RWPE2 (cell line): ENCODE measurements at regions not wholly inside any gene's neighbourhood (a gene's known extent, or its start where the extent isn't known, plus 50 kb on each side); places are given as distances from the start of the nearest gene placed in this dataset.
"Not testable (repeated sequence)": the region's sequence is repeated elsewhere in the genome, so short reads cannot be mapped to it uniquely, and the experiment has no call there.

ENCODE experiments used
- ATAC-seq: fragments of 200-7000 bp; cut with Tn5 transposase; 3 replicates; pipeline ENCODE4 v1.9.1; 2021; ENCODE audit warnings: low read depth
- DNase-seq: peaks from one replicate; pipeline ENCODE4 v3.0.0-alpha.2; 2020; ENCODE audit warnings: low spot score
- H3K27ac ChIP-seq: fragments of 450-650 bp; 2 replicates; pipeline ENCODE4 v1.5.1; 2017; ENCODE audit warnings: mild to moderate bottlenecking; ENCODE audit not compliant: poor library complexity, severe bottlenecking
- H3K27me3 ChIP-seq: fragments of 250-450 bp; sonication (Bioruptor Pico); 2 replicates; pipeline ENCODE4 v1.5.1; 2021; ENCODE audit warnings: mild to moderate bottlenecking, moderate library complexity; ENCODE audit not compliant: insufficient read depth, poor library complexity, severe bottlenecking
- H3K36me3 ChIP-seq: fragments of 250-450 bp; sonication (Bioruptor Pico); 2 replicates; pipeline ENCODE4 v1.5.1; 2020; ENCODE audit warnings: low read depth, mild to moderate bottlenecking, moderate library complexity
- H3K4me1 ChIP-seq: fragments of 250-450 bp; sonication (Bioruptor Pico); 2 replicates; pipeline ENCODE4 v1.5.1; 2021; ENCODE audit warnings: mild to moderate bottlenecking, moderate library complexity; ENCODE audit not compliant: insufficient read depth, poor library complexity, severe bottlenecking
- H3K4me3 ChIP-seq: fragments of 250-450 bp; sonication (Bioruptor Pico); 2 replicates; pipeline ENCODE4 v1.5.1; 2021; ENCODE audit warnings: mild to moderate bottlenecking, moderate library complexity; ENCODE audit not compliant: severe bottlenecking
- H3K9me3 ChIP-seq: fragments of 250-450 bp; sonication (Bioruptor Pico); 2 replicates; pipeline ENCODE4 v1.5.1; 2021; ENCODE audit warnings: mild to moderate bottlenecking, moderate library complexity; ENCODE audit not compliant: severe bottlenecking
- CTCF ChIP-seq: fragments of 450-650 bp; IDR thresholded peaks from one replicate; pipeline ENCODE4 v1.5.1; 2017; ENCODE audit warnings: mild to moderate bottlenecking, moderate library complexity; ENCODE audit not compliant: poor library complexity, severe bottlenecking

GRCh38 chr2:117019357-117019756, 795.1 kb upstream of the DDX18 start:
- Histone ChIP-seq H3K4me1 (no peaks in the 10 kb centered on the region), H3K9me3 (no peaks in the 10 kb centered on the region), H3K27me3 (peaks cover 24% of the 10 kb centered on the region), H3K27ac (no peak overlapping the region), H3K36me3 (no peaks in the 10 kb centered on the region), H3K4me3 (no peak overlapping the region)
- ATAC-seq, result no peak
- no peak for DNase-seq
- TF ChIP-seq CTCF, result no peak

GRCh38 chr2:117027646-117028045, 786.8 kb upstream of the DDX18 start:
- DNase-seq (no peak), ATAC-seq (no peak)
- no peaks in the 10 kb centered on the region for H3K36me3 ChIP-seq
- TF ChIP-seq CTCF, result no peak
- H3K9me3 ChIP-seq, result no peaks in the 10 kb centered on the region
- no peaks in the 10 kb centered on the region for H3K4me1 ChIP-seq
- no peak overlapping the region for H3K4me3 ChIP-seq
- no peaks in the 10 kb centered on the region for H3K27me3 ChIP-seq
- H3K27ac ChIP-seq, result no peak overlapping the region

- not testable (repeated sequence) for H3K27ac ChIP-seq, H3K4me3 ChIP-seq, H3K4me1 ChIP-seq, DNase-seq, ATAC-seq, H3K9me3 ChIP-seq, H3K36me3 ChIP-seq, H3K27me3 ChIP-seq
Measured at GRCh38 chr2:117028708-117029107, 785.8 kb upstream of the DDX18 start.

- Histone ChIP-seq H3K4me1 (no peaks in the 10 kb centered on the region), H3K27ac (no peak overlapping the region), H3K9me3 (no peaks in the 10 kb centered on the region), H3K36me3 (no peaks in the 10 kb centered on the region), H3K27me3 (no peaks in the 10 kb centered on the region), H3K4me3 (no peak overlapping the region)
- no peak for DNase-seq
- TF ChIP-seq CTCF, result no peak
- ATAC-seq, result no peak
Measured at GRCh38 chr2:117055499-117056375, 758.8 kb upstream of the DDX18 start.

DNA sequence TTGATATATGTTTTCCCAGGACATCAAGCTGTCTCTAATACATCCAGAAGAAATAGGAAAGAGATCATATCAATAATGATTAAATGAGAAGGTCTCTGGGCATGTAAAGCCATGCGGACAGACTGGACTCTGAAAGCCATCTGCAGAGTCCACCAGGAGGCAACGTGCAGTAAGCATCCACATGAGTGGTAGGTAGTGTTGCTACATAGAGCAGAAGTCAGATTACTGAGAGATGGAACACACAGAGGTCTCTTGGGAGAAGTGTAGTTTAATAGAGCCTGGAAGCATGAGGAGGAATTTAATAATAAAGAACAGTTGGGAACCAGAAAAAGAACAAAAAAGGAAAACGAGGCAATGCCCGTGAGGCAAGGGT, 758.1 kb upstream of the DDX18 start:
- Histone ChIP-seq H3K4me1 (no peaks in the 10 kb centered on the region), H3K4me3 (no peak overlapping the region), H3K9me3 (no peaks in the 10 kb centered on the region), H3K27me3 (no peaks in the 10 kb centered on the region), H3K36me3 (no peaks in the 10 kb centered on the region), H3K27ac (no peak overlapping the region)
- DNase-seq (no peak), ATAC-seq (no peak)
- TF ChIP-seq CTCF, result no peak
